ENCODE measurements at regions not wholly inside any gene's neighbourhood (a gene's known extent, or its start where the extent isn't known, plus 50 kb on each side); places are given as distances from the start of the nearest gene placed in this dataset.

- no peak for ATAC-seq
- Mint-ChIP-seq H3K27me3 (no peaks in the 10 kb centered on the region), H3K4me1 (no peaks in the 10 kb centered on the region), H3K27ac (no peak overlapping the region), H3K9me3 (peaks cover 0 to 4% of the 10 kb centered on the region in 2 donors), H3K4me3 (no peak overlapping the region)
- DNase-seq, result no peak
These were observed 479.9 kb downstream of the INSC start for GRCh38 chr11:15594607-15595006.

- Mint-ChIP-seq H3K9me3 (peaks cover 0 to 4% of the 10 kb centered on the region in 2 donors), H3K27ac (no peak overlapping the region), H3K4me3 (no peak overlapping the region), H3K27me3 (no peaks in the 10 kb centered on the region), H3K4me1 (no peaks in the 10 kb centered on the region)
- no peak for DNase-seq
- ATAC-seq, result no peak
These were observed 484.7 kb downstream of the INSC start for GRCh38 chr11:15599376-15599775.

- ATAC-seq (no peak), DNase-seq (no peak)
- no peaks in the 10 kb centered on the region for H3K4me1 Mint-ChIP-seq
- H3K27me3 Mint-ChIP-seq, result no peaks in the 10 kb centered on the region
- H3K4me3 Mint-ChIP-seq, result no peak overlapping the region
- H3K9me3 Mint-ChIP-seq, result peaks cover 0 to 4% of the 10 kb centered on the region in 2 donors
- H3K27ac Mint-ChIP-seq, result no peak overlapping the region
These were observed 487.3 kb downstream of the INSC start for GRCh38 chr11:15602047-15602446.

DNA sequence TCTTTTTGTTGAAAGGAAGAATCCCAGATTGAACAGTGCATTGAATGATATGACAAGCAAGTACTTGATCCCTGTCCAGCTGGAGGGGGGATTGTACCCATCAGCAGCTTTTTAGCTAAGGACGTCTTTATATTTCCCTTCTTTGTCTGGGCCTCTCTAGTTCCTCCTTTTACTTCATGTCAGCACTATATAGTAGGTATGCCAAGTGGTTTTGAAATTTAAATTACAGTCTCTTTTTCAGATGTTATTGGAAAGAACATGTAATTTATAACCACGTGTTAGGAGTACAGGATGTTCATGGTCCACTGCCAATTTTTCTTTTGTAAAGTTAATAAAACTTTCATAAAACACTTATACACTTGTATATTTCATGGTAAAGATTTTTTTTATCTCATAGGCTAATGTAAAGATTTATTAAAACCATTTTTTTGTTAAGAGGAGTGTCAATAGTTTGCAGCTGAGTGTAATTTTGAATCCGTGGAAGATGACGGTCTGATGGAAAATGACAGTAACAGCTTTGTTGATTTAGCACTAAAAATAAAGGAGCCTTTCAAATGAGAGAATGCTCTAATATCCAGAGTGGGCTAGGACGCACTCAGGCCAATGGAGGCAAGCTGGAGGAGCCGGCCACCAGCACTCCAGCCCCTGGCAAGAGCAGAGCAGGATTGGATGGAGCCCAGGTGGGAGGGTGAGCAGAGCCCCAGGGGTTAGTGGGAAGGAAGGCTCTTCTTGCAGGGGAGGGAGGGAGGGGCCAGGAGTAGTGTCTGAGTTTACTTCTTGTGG, 488.3 kb downstream of the INSC start:
- Mint-ChIP-seq H3K4me3 (no peak overlapping the region), H3K9me3 (peaks cover 0 to 4% of the 10 kb centered on the region in 2 donors), H3K27me3 (no peaks in the 10 kb centered on the region), H3K27ac (no peak overlapping the region), H3K4me1 (no peaks in the 10 kb centered on the region)
- ATAC-seq, result no peak
- DNase-seq, result no peak

DNA sequence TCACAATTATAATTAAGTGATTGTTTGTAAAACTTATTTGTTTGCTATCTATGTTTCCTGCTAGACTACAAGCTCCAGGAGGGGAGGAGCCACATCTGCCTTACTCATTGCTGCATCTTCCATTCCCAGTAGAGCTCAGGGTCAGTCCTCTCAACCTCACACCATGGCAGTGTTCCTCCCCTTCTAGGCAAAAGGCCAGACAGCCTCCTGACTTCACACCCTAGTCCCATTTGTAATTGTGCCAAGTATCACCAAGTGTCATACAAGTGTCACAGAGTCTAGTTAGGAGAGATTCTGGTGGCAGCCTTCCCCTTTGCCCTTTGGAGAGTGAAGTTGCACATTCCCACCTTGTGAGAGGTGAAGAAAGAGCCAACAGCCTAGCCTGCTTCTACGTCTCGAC, 490.4 kb downstream of the INSC start:
- no peak for DNase-seq
- H3K27me3 Mint-ChIP-seq, result peaks cover 4% of the 10 kb centered on the region
- H3K4me3 Mint-ChIP-seq, result no peak overlapping the region
- ATAC-seq, result no peak
- H3K4me1 Mint-ChIP-seq, result no peaks in the 10 kb centered on the region
- H3K27ac Mint-ChIP-seq, result peak overlapping the region in 1 of 2 donors; percentile 12
- no peaks in the 10 kb centered on the region for H3K9me3 Mint-ChIP-seq

GRCh38 chr11:15607361-15608036, 492.8 kb downstream of the INSC start:
- ATAC-seq, result no peak
- H3K27me3 Mint-ChIP-seq, result peaks cover 15% of the 10 kb centered on the region

DNA sequence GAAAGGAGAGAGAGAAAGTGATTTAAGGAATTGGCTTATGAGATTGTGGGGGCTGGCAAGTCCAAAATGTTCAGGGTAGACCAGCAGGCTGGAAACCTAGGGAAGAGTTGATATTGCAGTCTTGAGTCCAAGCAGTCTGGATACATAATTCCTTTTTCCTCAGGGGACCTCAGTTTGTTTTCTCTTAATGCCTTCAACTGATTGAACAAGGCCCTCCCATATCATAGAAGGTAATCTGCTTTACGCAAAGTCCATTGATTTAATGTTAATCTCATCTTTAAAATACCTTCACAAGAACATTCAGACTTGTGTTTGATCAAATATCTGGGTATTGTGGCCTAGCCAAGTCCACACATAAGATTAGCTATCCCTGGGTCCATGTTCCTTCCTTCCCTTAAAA, 494.7 kb downstream of the INSC start:
- Mint-ChIP-seq H3K4me3 (no peak overlapping the region), H3K4me1 (no peaks in the 10 kb centered on the region), H3K27me3 (peaks cover 15% of the 10 kb centered on the region), H3K9me3 (no peaks in the 10 kb centered on the region), H3K27ac (no peak overlapping the region)
- ATAC-seq, result no peak
- no peak for DNase-seq

More at GRCh38 chr11:15607361-15608036, 492.8 kb downstream of the INSC start:
- Mint-ChIP-seq H3K27ac (no peak overlapping the region), H3K4me1 (no peaks in the 10 kb centered on the region), H3K4me3 (no peak overlapping the region), H3K9me3 (no peaks in the 10 kb centered on the region)
- no peak for DNase-seq

DNA sequence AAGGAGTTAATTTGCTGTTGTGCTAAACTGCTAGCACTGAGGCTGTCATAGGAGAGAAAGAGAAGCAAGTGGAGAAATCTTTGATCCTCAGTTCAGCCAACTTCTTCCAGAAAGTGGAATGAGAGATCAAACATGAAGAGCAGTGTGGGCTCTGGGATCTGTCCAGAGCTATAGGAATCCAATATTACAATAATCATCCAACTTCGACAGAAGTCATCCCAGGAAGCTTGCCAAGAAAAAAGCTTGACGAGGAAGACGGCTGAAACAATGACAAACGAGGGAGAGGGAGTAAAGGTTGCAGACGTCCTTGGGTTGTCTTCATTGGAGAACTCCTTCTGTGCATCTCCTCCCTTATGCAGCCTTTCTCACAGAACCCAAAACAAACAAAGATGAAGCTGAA, 496.2 kb downstream of the INSC start:
- ATAC-seq (no peak), DNase-seq (no peak)
- Mint-ChIP-seq H3K4me1 (no peaks in the 10 kb centered on the region), H3K27me3 (peaks cover 25% of the 10 kb centered on the region), H3K27ac (no peak overlapping the region), H3K9me3 (no peaks in the 10 kb centered on the region), H3K4me3 (no peak overlapping the region)

GRCh38 chr11:15613251-15613650, 498.5 kb downstream of the INSC start:
- peaks cover 0 to 4% of the 10 kb centered on the region in 2 donors for H3K9me3 Mint-ChIP-seq
- no peak overlapping the region for H3K4me3 Mint-ChIP-seq
- H3K27me3 Mint-ChIP-seq, result peaks cover 31% of the 10 kb centered on the region
- ATAC-seq (no peak), DNase-seq (no peak)
- H3K4me1 Mint-ChIP-seq, result no peaks in the 10 kb centered on the region
- H3K27ac Mint-ChIP-seq, result no peak overlapping the region

GRCh38 chr11:15613789-15614188, 499.1 kb downstream of the INSC start:
- peak overlapping the region in 1 of 2 donors; percentile 41 for H3K27ac Mint-ChIP-seq
- DNase-seq (no peak), ATAC-seq (no peak)
- no peaks in the 10 kb centered on the region for H3K4me1 Mint-ChIP-seq
- H3K9me3 Mint-ChIP-seq, result peaks cover 3 to 7% of the 10 kb centered on the region in 2 donors
- H3K4me3 Mint-ChIP-seq, result no peak overlapping the region
- peaks cover 33% of the 10 kb centered on the region for H3K27me3 Mint-ChIP-seq

DNA sequence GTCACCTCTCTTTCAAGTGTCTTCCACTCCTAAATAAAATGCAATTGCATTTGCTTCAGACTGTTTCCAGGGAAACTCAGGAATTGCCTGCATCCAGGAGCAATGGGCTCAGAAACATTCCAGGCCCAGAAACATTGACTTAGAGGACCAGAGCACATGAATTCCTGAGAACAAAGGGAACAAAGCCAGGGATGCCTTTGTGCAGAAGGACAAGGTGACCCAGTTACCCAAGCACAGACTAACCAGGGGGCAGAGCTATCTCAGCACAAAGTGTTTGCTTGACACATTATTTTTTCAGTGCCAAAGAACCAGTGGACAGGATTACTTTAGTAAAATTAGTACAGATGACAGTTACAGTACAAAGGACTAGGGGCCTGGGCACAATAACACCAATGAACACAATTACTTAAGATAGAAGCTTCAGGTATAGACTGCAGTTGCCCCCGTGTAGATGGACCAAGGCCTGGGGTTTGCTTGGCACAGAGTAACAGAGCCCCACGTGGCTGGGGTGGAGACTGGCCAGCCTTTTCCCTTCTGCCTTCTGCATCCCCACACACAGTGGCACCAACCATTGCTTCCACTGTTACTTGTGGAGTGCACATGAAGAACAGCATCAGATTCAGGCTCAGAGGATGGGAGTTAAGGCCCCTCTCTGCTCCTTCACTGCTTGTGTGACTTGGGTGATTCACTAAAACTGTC, 500.8 kb downstream of the INSC start:
- Mint-ChIP-seq H3K9me3 (peaks cover 4 to 7% of the 10 kb centered on the region in 2 donors), H3K27me3 (peaks cover 25% of the 10 kb centered on the region), H3K4me1 (no peaks in the 10 kb centered on the region), H3K27ac (no peak overlapping the region), H3K4me3 (no peak overlapping the region)
- DNase-seq (no peak), ATAC-seq (no peak)

DNA sequence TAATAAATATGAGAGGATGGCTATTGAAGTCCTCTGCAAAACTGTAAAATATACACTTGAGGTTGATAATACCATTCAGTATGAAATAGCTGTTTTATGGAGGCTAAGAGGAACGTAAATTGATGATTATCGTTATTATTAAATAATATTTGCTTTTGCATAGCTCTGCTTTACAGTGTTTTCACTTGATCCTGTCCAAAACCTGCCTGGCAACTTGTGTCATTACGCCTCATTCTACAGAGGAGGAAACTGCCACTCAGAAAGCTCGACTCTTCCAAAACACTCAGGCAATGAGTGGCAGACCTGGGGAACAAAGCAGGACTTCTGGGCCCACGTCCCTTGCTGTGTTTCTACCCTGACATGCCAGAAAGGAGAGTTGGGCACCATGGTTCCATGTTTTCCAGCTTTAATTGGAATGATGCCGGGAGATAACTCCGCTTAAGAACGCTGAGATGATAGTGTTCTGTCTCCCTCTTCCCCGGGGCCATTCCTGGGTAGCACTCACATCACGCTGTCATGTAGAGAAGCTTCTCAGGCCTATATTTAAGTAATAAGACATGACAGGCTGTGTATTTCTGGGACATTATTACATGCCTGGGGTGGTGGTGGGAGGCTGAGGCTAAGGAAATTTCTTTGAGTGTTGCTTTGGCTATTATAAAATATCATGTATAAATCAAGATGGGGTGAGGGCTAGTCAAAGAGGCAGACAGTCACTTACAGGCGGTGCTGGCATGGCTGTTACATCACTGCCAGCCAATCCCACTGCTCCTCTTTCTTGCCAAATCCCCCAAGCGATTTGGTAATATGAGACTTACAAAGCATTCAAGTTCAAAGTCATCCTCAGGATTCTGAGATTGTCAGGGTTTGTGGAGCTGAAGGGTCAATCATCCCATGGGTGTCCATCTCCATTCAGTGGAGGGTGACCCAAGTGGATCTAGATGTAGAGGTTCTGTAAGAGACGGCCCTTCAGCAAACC, 501.7 kb downstream of the INSC start:
- H3K4me3 Mint-ChIP-seq, result no peak overlapping the region
- no peak overlapping the region for H3K27ac Mint-ChIP-seq
- DNase-seq (no peak), ATAC-seq (no peak)
- no peaks in the 10 kb centered on the region for H3K4me1 Mint-ChIP-seq
- H3K27me3 Mint-ChIP-seq, result peaks cover 25% of the 10 kb centered on the region
- H3K9me3 Mint-ChIP-seq, result peaks cover 4 to 7% of the 10 kb centered on the region in 2 donors

DNA sequence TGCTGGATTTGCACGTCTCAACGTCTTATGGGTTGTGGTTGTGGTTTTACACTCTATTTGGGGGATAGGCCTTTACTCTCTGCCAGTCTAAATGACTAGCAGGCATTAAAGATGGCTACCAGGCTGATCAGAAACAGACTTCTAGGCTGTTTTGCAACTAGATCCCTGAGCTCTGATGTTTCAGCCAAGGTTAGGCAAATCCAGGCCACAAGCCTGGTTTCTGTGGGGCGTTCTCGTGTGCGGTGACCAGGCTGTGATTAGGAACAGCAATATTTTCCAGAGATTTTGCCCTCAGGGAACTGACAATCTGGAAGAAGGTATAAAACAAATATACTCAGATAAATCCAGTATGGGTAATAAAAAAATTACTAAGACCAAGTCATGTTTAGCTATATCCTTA, 502.4 kb downstream of the INSC start:
- ATAC-seq (no peak), DNase-seq (no peak)
- Mint-ChIP-seq H3K9me3 (peaks cover 4 to 7% of the 10 kb centered on the region in 2 donors), H3K4me3 (no peak overlapping the region), H3K4me1 (no peaks in the 10 kb centered on the region), H3K27ac (no peak overlapping the region), H3K27me3 (peaks cover 31% of the 10 kb centered on the region)

- DNase-seq, result no peak
- Mint-ChIP-seq H3K27ac (peak overlapping the region in 1 of 2 donors; percentile 59), H3K9me3 (peaks cover 4 to 7% of the 10 kb centered on the region in 2 donors), H3K4me1 (no peaks in the 10 kb centered on the region), H3K4me3 (no peak overlapping the region), H3K27me3 (peaks cover 37% of the 10 kb centered on the region)
- no peak for ATAC-seq
These were observed 503.9 kb downstream of the INSC start for GRCh38 chr11:15618583-15619032.

DNA sequence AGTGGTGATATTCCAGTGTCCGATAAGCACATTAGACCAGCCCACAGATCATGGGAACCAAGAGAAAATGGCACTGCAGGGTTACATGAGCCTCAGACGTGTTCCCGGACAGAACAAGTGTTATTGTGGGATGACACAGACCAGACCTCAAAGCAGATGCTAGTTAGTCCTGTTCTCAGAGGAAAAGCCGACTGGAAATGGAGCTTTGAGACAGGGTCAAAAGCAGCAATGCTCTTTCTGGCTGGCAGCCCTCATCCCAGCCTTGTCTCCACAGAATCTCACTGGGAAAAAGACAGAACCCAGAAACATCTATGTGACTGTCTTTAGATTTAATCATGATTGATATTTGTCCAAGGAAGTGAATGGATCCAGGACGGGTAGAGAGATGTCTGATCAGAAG, 506.8 kb downstream of the INSC start:
- no peak overlapping the region for H3K4me3 Mint-ChIP-seq

More for the DNA sequence above, 506.8 kb downstream of the INSC start:
- H3K27ac Mint-ChIP-seq, result no peak overlapping the region
- no peaks in the 10 kb centered on the region for H3K4me1 Mint-ChIP-seq
- peaks cover 36% of the 10 kb centered on the region for H3K27me3 Mint-ChIP-seq
- ATAC-seq (no peak), DNase-seq (no peak)
- peaks cover 4 to 7% of the 10 kb centered on the region in 2 donors for H3K9me3 Mint-ChIP-seq
